ENCODE measurements at regions not wholly inside any gene's neighbourhood (a gene's known extent, or its start where the extent isn't known, plus 50 kb on each side); places are given as distances from the start of the nearest gene placed in this dataset.
"Not testable (repeated sequence)": the region's sequence is repeated elsewhere in the genome, so short reads cannot be mapped to it uniquely, and the experiment has no call there.

DNA sequence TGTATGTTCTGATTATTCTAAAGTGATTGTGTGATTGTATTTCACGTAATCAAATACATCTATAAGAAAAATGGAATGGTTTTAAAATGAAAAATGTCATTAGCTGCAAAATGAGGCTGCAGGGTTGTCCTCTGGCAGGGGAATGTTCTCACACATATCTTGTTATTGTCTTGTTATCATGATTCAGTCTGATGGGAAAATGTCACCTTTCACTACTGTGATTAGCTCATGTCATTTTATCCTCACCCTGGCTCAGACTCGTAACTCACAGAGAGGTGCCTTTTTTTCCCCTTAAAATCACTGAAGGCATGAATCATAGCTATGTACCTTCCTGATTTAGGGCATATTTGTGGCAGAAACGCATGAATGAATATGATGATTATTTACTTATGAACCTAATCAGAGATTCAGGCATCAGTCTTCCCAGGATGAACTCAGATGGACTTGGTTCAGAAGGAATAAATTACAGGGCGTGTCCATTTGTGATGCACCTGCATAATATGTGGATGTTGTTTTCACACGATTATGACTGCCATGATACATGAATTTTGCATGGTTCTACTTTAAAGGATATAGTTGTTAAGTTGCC is 1339.2 kb downstream of the AACS start:
- no peak for DNase-seq

GRCh38 chr12:126418400-126418799 is 1353.2 kb downstream of the AACS start:
- DNase-seq = no peak

GRCh38 chr12:126419131-126419530 is 1353.9 kb downstream of the AACS start:
- DNase-seq = no peak

DNA sequence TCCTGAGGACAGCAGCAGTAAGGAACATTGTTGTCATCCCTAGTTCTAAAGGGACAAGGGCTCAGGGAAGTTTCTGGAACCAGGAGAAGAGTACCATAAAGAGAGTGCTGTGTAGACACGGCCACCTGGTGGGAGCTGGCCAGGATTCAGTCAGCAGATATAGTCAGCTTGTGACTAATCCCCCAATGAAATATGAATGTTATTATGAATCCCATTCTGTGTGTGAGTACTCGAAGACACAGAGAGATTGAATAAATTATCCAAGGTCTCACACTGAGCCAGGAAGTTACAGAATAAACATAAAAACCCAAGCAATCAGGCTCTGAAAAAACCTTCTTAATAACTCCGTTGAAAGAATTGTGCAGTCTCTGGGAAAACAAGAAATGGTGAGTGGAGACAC is 1359.5 kb downstream of the AACS start:
- DNase-seq = no peak

DNA sequence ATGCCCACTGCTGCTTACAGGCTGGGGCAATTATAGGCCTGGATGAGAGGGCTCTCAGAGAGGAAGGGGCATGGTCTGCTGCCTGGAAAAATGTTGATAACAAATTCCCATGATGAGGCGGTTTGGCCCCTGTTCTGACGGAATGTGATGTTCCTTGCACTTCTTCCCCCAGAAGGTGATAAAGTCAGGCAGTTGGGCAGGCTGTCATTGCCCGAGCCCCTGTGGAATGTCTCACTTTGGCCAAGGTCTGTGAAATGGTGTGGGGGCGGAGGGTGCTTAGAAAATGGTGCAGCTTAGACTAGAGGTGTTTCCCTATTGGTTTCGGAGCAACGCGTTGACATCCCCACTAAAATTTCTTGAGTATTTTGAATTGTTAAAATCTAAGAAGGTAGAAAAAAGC is 1360.0 kb downstream of the AACS start:
- DNase-seq = no peak

DNA sequence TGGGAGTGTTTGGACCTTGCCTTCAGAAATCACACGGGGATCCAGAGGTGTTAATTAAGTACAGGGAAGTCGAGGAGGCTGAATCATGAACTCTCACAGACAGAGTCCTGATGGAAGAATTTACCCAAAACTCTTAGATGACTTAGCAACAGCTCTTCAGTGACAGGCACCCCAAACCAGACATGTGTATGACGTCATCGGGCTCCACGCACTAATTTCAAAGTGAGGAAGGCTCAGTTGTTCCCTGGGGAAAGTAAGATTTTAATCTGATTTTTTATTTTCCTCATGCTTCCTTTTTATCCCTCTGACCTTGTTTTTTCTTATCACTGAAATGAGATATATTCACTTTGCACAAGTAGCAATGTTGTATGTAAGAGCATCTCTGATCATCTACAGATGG is 1363.5 kb downstream of the AACS start:
- no peak for DNase-seq

DNA sequence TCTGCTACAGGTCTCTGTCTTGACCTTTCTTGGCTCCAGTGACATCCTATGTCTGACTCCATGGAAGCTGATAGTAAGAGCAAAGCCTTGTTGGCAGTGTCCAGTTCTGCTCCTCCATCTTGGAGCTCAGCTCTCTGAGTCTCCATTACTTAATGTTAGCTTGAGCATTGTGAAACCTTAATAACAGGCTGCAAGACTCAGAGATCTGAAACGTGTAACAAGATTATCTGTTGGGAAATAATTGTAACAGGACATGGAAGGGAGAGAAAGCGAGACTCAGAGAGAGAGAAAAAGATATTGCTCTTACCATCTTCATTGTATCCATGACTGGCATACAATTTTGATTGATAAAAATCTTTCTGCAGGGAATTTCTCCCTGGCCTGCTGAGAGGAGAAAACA is 1365.7 kb downstream of the AACS start:
- DNase-seq = no peak

DNA sequence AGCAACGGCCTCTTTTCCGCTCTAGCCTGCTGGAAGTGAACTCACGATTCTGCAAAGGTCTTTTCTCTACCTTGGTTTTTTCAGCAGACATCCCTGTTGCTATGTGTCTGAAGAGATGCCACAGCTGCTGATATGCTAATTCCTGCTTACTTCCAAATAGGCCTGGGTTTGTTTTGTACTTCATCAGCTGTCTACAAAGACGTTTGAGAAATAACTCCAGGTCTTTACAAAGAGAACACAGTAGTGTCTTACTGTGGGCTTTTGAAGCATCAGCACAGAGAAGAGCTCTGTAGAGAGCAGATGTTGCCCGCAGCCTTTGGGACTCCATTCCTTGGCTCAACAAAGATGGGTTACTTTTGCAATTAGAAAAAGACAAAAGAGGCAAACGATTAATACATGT is 1366.5 kb downstream of the AACS start:
- no peak for DNase-seq

- DNase-seq = no peak
These were observed 1367.5 kb downstream of the AACS start for GRCh38 chr12:126432780-126433179.

DNA sequence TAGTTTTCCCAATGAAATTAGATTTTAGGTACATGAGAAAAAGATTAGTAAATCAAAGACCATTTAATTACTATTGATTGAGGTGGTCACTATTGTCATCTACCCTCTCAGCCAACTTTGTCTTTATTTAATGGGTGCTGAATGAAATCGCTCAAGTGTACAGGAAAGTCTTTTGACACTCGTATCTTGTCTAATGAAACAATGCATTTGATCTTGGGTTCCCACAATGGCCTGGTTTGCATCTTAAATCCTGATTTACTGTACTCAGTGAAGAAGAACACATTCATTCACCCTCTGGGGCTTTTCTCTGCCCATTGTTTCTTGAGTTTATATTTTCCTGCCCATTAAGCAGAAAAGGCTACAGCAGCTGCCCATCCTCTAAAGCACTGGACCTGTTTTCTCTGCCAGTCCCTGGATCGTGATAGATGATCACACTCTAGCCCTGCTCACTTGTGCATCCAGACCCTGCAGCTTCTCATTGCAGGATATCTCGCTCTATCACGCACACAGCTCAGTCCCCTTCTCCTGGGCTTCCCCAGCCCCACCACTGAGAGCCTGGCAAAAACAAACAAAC is 1369.3 kb downstream of the AACS start:
- no peak for DNase-seq

DNA sequence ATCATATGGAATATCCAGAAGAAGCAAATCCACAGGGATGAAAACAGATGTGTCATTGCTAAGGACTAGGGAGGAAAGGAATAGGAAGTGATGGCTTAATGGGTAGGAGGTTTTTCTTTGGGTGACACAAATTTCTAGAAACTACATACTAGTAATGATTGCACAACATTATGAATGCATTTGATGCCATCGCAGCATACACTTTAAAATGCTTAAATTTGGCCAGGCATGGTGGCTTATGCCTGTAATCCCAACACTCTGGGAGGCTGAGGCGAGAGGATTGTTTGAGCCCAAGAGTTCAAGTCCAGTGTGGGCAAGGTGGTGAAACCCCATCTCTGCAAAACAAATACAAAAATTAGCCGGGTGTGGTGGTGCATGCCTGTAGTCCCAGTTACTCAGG is 1370.8 kb downstream of the AACS start:
- DNase-seq = no peak

- no peak for DNase-seq
These were observed 1372.7 kb downstream of the AACS start for GRCh38 chr12:126437934-126438333.

GRCh38 chr12:126443977-126444376 is 1378.7 kb downstream of the AACS start:
- no peak for DNase-seq

- DNase-seq = no peak
These were observed 1382.1 kb downstream of the AACS start for GRCh38 chr12:126447346-126447745.

GRCh38 chr12:126451809-126452208 is 1386.6 kb downstream of the AACS start:
- DNase-seq = no peak

DNA sequence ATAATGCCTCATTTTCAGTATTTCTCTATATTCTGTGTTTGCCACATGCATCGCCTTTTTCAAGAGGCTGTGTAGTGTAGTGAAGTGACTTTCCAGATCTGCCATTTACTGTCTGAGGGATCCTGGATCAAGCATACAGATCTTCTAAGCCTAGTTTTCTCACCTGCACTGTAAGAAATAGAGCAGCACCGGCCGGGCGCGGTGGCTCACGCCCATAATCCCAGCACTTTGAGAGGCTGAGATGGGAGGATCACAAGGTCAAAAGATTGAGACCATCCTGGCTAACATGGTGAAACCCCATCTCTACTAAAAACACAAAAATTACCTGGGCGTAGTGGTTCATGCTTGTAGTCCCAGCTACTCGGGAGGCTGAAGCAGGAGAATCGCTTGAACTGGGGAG is 1387.5 kb downstream of the AACS start:
- not testable (repeated sequence) for DNase-seq

- DNase-seq = no peak
These were observed 1389.3 kb downstream of the AACS start for GRCh38 chr12:126454581-126454980.

GRCh38 chr12:126457776-126458175 is 1392.5 kb downstream of the AACS start:
- DNase-seq = no peak

DNA sequence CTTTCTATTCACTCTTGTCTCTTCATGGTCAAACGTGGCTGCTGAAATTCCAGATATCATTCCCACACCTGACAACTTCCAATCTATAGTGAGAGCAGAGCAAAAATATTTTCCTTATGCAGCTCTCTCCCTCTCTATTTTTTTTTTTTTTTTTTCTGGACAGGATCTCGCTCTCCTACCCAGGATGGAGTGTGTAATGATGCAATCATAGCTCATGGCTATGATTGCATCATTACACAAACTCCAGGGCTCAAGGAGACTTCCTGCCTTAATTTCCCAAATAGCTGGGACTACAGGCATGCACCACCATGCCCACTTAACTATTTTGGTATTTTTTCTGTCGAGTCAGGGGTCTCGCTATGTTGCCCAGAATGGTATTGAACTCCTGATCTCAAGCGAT is 1398.9 kb downstream of the AACS start:
- DNase-seq = no peak

- no peak for DNase-seq
These were observed 1404.0 kb downstream of the AACS start for GRCh38 chr12:126469211-126469610.

GRCh38 chr12:126474703-126475102 is 1409.5 kb downstream of the AACS start:
- DNase-seq = no peak

DNA sequence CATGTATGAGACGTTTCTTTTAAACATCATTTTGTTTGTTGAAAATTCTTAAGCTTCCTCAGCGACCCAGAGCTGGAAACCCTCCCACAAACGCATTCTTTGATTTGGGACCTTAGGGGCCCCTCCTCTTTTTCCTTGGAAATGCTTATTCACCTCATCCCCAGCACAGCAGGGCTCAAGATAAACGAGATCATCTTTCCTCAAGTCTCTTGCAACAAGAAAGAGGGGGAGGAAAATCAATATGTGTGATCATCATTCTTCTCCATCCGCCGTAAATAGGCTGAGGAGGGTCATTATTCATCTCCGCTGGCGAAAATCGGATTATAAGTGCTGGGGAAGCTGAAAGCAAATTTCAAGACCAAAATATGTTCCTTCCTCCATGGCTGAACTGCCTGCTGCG is 1415.2 kb downstream of the AACS start:
- DNase-seq = no peak

GRCh38 chr12:126481688-126482087 is 1416.5 kb downstream of the AACS start:
- DNase-seq = no peak

GRCh38 chr12:126482238-126482889 is 1417.1 kb downstream of the AACS start:
- DNase-seq = no peak

Measured in NCI-H1105 (cell line).